NCI-H2171 treated with DMSO at 0.1 percent for 48 hours (cell line): ENCODE measurements at regions not wholly inside any gene's neighbourhood (a gene's known extent, or its start where the extent isn't known, plus 50 kb on each side); places are given as distances from the start of the nearest gene placed in this dataset.

ENCODE experiments used
- DNase-seq: peaks from one replicate; lab custom pipeline; 2025; lab: John Stamatoyannopoulos, UW

DNA sequence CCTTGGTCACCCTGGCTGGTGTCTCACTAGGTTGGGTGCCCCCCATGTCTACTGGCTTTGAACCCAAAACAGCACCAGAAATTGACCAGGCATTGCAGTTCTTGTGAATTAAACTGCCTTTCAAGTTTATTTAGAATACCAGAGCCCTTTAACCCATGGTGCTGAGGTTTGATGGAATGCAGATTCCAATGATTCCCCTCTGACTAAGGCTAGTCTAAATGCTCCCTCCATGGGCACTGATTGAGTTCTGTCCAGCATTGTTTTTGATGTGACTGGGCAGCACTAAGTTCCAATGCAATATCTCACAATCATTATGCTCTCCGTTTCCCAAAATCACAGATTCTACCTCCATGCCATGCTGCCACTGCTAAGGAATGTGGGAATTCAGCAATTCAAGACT, 1047.4 kb upstream of the LRRN3 start:
- DNase-seq, result no peak

DNA sequence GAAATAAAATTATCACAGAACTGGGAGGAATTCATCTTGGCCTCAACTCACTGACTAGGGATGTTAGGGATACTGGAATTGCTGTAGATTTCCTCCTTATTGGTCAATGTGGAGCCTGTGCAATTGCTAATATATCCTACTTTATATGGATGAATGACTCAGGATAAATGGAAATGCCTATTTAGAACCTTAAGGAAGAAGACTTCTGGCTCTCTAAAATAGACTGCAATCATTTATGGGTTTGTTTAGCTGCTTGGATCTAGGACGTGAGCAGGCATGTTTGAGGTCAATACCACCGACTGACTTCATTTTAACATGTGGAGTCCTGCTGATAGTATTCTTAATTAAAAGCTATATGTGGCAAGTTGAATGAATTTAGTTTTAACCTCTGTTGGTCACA, 1040.1 kb upstream of the LRRN3 start:
- DNase-seq, result no peak

DNA sequence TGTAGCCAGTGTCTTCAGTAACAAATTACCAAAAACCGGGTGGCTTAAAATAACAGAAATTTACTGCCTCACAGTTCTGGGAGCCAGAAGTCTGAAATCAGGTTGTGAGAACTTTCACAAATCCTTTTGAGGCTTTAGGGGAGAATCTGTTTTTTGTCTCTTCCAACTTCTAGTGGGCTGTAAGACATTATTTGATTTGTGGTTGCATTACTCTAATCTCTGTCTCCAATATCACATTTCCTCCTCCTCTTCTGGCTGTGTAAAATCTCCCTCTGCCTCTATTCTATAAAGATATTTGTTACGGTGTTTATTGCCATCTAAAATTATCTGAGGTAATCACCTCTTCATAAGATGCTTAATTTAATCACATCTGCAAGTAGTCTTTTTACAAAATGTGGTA, 1039.6 kb upstream of the LRRN3 start:
- DNase-seq, result no peak

DNA sequence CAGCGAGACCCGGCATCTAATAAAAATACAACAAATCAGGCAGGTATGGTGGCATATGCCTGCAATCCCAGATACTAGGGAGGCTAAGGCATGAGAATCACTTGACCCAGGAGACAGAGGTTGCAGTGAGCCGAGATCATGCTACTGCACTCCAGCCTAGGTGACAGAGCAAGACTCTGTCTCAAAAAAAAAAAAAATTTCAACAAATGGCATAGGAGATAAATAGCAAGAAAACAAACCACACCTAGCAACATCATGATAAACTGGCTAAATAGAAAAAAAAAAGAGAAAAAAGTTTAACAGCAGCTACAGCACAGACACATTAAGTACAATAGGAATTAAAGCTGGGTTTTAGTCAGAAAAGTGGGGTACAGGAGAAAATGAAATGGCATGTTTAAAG, 1034.6 kb upstream of the LRRN3 start:
- no peak for DNase-seq

DNA sequence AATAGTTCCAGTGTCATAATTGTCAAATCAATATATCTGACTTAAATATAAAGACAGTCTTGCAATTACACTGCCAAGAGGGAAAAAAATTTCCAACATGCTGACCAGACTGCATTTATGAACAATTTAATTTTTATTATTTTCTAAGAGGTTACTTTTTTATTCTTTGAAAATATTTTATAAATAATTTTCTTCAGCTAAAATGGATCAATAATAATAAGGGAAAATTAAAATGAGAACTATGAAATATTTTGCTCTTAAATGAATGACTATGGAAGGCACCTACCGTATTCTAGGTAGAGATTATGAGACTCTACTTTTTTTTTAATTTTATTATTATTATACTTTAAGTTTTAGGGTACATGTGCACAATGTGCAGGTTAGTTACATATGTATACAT, 1032.5 kb upstream of the LRRN3 start:
- DNase-seq, result no peak

DNA sequence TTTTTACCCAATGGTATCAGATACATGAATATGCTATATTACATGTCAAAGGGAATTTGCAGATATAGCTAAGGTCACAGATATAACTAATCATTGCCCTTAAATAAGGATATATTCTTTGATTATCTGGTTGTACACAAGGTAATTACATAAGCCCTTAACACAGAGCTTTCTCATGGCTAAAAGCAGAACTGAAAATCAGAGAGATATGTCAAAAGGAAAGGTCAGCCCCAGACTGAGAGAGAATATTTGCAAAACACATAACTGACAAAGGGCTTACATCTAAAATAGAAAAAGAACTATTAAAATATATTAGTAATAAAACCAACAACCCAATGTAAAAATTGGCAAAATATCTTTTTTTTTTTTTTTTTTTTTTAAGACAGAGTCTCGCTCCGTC, 1029.5 kb upstream of the LRRN3 start:
- DNase-seq, result no peak

DNA sequence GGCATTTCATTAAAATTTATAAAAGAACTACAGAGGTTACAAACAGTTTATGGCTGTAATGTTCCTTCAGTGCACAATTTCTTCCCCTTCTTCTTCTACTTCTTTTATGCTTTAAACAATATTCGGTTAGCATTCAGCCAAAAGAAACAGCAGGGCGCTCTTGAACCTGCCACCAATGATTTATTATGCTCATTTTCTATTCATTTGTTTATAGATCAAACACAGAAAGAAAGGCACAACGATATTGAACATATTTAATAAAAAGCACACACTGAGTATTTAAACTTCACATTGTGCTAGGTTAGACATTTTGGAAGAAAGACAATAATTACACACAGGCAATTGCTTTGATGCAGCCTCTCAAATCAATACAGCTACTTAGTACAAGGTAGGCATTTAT, 1025.8 kb upstream of the LRRN3 start:
- DNase-seq, result peak; percentile 33

DNA sequence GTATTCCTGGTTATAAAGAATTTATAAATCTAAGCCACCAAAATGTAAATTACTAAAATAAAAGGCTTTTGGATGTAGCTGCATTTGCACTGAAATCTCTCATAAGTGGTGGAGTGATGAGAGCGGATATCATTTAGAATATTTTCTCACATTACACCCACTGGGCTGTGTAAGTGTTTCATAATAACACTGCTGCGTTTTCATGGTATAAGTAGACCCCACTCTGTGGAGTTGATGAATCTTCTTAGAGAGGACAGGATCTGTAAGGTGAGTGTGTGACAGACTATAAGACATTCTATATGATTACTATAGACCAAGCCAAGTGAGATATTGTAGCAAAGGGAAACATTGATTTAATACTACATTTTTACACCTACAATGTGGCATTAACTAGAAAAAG, 1024.1 kb upstream of the LRRN3 start:
- DNase-seq, result no peak

DNA sequence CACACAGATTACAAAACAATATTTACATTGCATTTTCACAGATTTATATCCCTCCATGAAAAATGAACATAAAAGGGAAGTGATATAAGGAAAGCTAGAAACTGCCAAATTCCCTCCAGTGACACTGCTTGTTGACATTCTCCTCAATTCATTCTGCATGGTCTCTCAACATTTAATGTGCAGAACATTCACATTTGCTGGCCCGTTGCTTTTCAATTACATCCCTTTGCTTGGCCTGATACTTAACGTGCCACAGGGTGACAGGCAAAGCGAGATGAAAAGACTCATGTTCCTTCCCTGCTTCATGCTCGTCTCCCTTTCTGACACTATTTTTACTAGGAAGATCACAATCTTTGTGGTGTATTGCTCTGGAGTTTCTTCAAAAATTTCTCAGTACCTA, 1019.7 kb upstream of the LRRN3 start:
- DNase-seq, result no peak

DNA sequence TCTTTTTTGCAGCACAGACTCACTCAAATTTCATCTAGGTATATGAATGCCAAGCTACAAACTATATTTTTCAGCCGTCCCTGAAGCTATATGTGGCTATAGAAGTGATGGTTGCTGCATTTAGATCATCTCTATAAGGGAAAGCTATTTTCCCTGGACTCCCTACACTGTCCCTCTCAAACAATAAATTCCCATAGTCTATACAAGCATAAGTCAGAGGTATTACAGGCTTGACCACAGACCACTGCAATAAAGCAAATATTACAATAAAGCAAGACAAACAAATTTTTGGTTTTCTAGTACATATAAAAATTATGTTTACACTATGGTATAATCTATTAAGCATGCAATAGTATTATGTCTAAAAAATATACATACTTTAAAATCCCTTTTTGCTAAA, 1015.5 kb upstream of the LRRN3 start:
- no peak for DNase-seq

DNA sequence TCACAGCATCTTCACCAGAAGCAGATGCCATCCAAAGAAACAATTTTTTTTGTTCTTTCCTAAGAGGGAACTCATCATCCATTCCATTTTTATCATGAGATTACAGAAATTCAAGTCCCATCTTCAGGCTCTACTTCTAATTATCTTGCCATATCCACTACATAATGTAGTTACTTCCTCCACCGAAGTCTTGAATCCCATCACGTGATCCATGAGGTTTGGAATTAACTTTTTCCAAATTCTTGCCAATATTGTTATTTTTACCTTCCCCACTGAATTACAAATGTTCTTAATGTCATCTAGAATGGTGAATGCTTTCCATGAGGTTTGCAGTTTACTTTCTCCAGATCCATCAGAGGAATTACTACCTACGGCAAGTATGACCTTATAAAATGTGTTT, 1014.7 kb upstream of the LRRN3 start:
- no peak for DNase-seq

DNA sequence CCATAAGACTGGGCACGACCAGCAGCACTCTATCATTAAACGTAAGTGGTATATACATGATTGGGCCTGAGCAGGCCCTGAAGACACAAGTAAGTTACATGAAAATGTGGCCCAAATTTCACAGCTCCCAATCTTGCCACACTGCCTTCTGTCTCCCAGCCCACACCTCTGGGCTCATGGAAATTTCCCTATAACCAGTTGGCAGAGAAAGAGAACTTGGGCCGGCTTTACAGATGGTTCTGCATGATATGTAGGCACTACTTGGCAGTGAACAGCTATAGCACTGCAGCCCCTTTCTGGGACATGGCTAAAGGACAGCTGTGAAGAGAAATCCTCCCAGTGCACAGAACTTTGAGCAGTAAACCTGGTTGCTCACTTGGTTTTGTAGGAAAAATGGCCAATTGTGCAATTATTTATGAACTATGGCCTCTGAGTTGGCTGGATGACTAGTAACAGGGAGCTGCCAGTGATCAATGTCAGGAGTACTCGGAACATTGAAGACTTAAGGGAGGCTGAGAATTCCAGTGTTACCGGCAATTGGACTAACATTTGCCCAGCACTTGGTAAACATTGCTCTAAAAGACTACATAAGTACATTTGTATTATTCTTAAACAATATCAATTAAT, 1006.6 kb upstream of the LRRN3 start:
- no peak for DNase-seq

DNA sequence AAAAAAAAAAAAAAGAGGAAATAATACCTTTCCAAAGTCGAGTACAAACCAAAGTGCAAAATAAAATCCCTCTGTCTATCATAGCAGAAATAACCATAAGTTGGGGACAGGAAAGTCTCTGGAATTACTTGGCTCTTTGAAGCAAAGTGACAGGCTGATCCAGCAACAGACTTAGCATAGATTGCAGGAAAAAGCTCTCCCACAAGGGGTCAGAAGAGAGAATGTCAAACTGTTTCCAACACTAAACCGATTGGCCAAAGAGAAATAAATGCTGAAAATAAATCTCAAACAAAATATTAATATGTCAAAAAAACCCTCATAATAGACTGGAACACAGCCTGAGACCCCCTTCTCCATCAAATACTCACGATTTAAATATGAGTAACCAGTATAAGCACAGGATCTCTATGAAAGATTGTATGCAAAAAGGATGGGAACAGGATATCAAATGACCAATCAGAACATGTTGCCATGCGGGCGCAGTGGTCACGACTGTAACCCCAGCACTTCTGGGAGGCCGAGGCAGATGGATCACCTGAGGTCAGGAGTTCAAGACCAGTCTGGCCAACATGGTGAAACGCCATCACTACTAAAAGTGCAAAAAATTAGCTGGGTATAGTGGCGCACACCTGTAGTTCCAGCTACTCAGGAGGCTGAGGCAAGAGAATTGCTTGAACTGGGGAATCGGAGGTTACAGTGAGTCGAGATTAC, 1000.7 kb upstream of the LRRN3 start:
- no peak for DNase-seq

DNA sequence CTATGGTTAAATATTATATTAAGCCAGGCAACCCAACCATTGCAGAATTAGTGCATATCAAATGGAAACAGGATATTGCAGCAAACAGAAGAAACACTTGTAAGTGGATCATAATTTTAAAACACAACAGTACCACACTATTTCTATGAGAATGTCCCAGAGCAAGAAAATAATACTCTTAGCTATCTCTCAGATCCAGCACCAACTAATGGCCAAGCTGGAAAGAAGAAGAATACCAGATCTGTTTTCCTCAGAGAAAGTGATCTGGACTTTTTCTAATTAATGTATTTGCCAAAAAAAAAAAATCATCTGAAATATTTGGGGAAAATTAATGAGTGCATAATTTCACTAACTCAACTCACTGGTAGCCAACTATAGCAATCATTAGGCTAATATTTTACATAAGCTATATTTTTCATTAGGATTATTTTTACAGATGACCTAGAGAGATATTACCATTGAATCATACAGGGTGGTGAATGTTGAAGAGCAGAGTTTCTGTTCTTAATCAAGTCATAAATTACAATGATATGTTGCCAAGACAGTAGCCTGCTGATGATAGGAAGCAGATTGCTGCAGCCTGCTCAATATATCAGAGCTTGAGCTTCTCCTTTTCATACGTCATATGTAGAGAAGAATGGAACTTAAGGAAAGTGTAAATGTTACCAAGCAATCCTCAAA, 995.4 kb upstream of the LRRN3 start:
- DNase-seq, result no peak

DNA sequence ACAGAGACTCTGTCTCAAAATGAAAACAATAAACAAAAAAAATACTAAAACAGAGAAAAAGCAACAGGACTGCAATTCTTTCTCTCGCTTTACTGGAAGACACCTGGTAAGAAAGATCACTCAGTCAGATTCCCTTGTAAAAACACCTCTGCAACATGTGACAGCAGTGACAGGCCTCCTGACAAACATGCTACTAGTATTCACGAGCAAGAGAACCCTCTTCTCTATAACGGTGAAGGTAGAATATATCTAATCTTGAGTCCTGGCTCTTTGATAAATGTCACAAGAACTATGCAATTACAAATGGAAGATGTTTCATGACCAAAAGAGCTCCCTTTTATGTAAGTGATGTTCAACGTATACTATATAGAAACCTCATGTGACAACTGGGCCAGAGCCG, 986.7 kb upstream of the LRRN3 start:
- DNase-seq, result no peak

DNA sequence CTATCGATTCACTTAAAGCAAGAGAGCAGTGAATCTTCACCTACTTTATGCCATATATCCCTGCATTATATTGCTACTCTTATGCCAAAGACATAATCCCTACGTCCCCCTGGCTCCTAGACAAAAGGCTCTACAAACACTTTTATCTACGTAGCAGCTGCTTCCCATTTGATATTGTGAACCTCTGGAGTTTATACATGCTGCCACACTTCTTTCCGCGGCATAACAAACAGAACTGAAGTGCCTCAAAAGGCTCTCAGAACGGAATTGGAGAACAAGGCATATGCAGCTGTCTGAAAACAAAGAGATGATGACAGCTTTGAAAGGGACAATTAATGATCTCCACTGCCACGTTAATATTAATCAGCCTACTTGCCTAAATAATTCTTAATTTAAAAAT, 985.6 kb upstream of the LRRN3 start:
- DNase-seq, result peak; percentile 94

DNA sequence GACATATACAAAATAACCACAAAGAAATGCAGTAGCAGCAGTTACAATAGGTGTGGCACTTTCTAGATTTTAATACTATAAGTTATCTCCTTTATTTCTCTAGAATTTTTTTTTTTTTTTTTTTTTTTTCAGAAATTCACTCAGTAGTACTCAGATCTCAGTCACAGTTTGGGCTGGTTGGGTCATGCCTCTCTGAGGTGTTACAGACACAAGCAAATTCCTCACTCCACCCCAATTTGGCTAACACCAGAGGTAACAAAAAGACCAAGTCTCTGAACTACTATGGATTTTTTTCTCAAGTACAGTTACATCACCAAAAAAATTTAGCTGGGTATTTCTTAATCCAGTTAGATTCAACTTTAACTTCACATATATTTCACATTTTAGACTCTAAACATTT, 985.1 kb upstream of the LRRN3 start:
- DNase-seq, result peak; percentile 60

DNA sequence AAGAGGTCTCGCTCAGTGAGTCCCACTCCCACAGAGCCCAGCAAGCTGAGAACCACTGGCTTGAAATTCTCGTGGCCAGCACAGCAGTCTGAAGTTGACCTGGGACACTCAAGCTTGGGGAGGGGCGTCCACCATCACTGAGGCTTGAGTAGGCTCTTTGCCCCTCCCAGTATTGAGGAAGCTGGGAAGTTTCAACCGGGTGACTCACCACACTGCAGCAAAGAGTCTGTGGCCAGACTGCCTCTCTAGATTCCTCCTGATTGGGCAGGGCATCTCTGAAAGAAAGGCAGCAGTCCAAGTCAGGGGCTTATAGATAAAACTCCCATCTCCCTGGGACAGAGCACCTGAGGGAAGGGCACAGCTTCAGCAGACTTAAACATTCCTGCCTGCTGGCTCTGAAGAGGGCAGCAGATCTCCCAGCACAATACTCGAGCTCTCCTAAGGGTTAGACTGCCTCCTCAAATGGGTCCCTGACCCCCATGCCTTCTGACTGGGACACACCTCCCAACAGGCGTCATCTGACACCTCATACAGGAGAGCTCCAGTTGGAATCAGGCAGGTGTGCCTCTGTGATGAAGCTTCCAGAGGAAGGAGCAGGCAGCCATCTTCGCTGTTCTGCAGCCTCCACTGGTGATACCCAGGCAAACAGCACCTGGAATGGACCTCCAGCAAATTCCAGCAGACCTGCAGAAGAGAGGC, 970.9 kb upstream of the LRRN3 start:
- DNase-seq, result no peak

DNA sequence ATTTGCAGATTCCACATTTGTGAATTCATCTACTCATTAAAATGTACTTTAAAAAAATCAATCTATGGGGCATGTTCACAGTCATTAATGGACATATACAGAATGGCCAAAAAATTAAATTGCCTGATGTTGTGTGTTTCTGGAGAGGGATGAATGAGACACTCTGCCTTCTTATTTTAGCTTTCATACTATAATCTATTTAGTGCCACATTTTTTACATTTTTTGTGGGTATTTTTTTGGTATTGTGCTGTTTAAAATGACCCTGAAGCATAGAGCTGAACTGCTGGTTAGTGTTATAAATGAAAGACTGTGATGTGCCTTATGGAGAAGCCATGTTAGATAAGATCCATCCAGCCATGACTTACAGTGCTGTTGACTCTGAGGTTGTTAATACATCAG, 961.8 kb upstream of the LRRN3 start:
- DNase-seq, result no peak

DNA sequence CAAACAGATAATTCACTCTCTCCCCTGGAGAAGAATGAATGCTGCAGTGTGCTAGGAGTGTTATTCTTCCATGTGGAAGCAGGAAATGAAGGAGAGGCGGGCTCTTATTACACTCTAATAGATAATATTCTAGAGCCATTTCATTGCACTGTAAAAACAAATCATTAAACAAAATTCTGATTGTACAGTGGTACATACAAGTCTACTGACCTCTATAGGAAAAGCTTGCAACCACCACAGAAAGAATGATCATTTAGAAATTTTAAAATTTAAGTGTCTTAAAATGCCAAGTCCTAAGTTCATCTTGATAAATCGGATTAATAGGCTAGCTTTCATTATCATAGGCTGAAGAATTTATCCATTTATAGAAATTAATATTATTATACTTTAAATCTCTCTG, 960.3 kb upstream of the LRRN3 start:
- peak; percentile 21 for DNase-seq

DNA sequence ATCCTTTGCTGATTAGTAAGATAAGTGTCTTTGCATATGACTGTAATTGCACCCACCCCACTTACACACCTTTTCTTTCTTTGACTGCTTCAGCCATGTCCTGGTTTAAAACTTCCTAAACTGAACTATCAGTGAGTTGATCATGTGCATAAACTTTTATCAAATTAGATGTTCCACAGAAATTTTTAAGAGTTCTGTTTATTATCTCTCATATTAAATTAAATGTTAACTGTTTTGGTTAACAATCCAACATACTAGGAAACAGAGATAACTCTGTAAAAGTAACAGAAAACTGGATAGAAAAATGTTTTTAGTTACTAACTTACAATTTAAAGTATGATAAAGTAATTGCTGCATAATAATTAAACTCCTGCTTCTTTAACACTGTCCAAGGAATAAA, 959.6 kb upstream of the LRRN3 start:
- no peak for DNase-seq

DNA sequence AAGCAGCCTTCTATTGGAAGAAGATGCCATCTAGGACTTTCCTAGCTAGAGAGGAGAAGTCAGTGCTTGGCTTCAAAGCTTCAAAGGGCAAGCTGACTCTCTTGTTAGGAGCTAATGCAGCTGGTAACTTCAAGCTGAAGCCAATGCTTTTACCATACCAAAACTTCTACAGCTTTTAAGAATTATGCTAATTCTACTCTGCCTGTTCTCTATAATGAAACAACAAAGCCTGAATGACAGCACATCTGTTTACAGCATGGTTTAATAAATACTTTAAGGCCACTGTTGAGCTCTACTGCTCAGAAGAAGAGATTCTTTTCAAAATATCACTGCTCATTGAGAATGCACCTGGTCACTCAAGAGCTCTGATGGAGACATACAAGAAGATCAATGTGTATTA, 951.9 kb upstream of the LRRN3 start:
- no peak for DNase-seq

DNA sequence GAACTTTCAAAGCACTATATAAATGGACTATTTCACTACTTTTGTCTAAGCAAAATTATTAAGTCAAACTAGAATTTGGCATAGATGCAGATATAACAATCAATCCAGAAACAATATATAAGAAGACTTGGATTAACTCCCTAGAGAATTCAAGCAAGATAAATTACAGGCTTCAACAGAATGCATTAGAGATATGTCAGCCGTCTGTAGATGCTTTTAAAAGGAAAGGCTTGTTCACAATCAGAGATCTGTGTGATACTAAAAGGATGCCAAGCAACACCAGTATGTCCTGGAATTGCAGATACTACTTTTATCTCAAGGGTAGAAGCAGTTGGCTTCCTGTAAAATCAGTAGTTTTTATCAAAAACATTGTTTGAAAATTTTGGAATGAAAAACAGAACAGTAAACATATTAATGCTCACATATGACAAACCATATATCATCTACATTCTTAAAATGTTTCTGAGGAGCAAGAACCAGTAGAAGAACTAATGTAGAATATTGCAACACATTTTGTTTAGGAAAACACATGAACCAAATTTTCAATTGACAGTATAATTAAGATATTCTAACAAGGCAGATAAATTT, 947.9 kb upstream of the LRRN3 start:
- peak; percentile 53 for DNase-seq
